Stomach (tissue), 8 donors: ENCODE measurements at regions not wholly inside any gene's neighbourhood (a gene's known extent, or its start where the extent isn't known, plus 50 kb on each side); places are given as distances from the start of the nearest gene placed in this dataset.

Source experiments
- DNase-seq, 2 donors: peaks; one replicate each; pipeline versions ENCODE4 v3.0.0 to v3.0.0-alpha.2; 2013 to 2019
- H3K27ac ChIP-seq, 5 donors: fragments of 200-600 bp in 4 of 5; sonication (generic) in 4 of 5; one replicate each; pipeline ENCODE4 v1.5.1; 2013 to 2019; ENCODE audit warnings: mild to moderate bottlenecking in 1 of 5, moderate library complexity in 1 of 5
- H3K27me3 ChIP-seq, 3 donors: fragments of 200-600 bp; sonication (generic); one replicate each; pipeline ENCODE4 v1.5.1; 2017 to 2019; ENCODE audit warnings: mixed run types in 1 of 3
- H3K36me3 ChIP-seq, 4 donors: fragments of 200-600 bp; sonication (generic); 1 replicate in 3 of 4; 2 replicates in 1 of 4; pipeline ENCODE4 v1.5.1; 2016 to 2019
- H3K4me1 ChIP-seq, 4 donors: fragments of 200-600 bp; sonication (generic); one replicate each; pipeline ENCODE4 v1.5.1; 2016 to 2019
- H3K4me3 ChIP-seq, 4 donors: fragments of 200-600 bp; sonication (generic) in 3 of 4; one replicate each; pipeline ENCODE4 v1.5.1; 2016 to 2019; ENCODE audit warnings: mild to moderate bottlenecking in 1 of 4
- H3K9me3 ChIP-seq, 4 donors: fragments of 200-600 bp; sonication (generic); one replicate each; pipeline ENCODE4 v1.5.1; 2016 to 2019
- EP300 ChIP-seq: sonication (generic); formaldehyde crosslinking; IDR thresholded peaks from one replicate; pipeline ENCODE4 v1.6.1; 2017; ENCODE audit warnings: antibody characterized with exemption
- POLR2A ChIP-seq, 4 donors: fragments of 450-650 bp; IDR thresholded peaks; one replicate each; pipeline ENCODE4 v1.6.1; 2016; ENCODE audit warnings: antibody characterized with exemption in 4 of 4, control low read depth in 2 of 4, mild to moderate bottlenecking in 1 of 4, moderate library complexity in 1 of 4
- POLR2AphosphoS5 ChIP-seq, 3 donors: sonication (generic); formaldehyde crosslinking; IDR thresholded peaks; one replicate each; pipeline ENCODE4 v1.6.1; 2016; ENCODE audit warnings: antibody characterized with exemption in 3 of 3
- WGBS, 5 donors: extraction: QIAGEN DNeasy Blood & Tissue Kit in 3 of 5; methylation state at CpG; one replicate each; pipeline versions ENCODE4 v1.1.5 to v1.1.7; 2013 to 2018; 5-methylcytosine and 5-hydroxymethylcytosine counted together
- intact Hi-C: fragments of 100-400 bp; cut with DNase I; formaldehyde crosslinking; loops from one replicate; pipeline ENCODE4 v1.15.1; 2023; ENCODE audit warnings: low total_unique reads
- TF ChIP-seq, protein P1 (sequence below), 7 experiments: fragments of 450-650 bp in 4 of 7; fragments of 200-600 bp in 3 of 7; sonication (generic) in 3 of 7; IDR thresholded peaks; one replicate each; pipeline ENCODE4 v1.5.1; 2016 to 2019; ENCODE audit warnings: antibody characterized with exemption in 7 of 7, control low read depth in 2 of 7, mild to moderate bottlenecking in 1 of 7
- donor health status: healthy with polysubstance abuse.
- donor health status: Bipolar disorder and iron deficiency.
- donor health status: healthy.

DNA sequence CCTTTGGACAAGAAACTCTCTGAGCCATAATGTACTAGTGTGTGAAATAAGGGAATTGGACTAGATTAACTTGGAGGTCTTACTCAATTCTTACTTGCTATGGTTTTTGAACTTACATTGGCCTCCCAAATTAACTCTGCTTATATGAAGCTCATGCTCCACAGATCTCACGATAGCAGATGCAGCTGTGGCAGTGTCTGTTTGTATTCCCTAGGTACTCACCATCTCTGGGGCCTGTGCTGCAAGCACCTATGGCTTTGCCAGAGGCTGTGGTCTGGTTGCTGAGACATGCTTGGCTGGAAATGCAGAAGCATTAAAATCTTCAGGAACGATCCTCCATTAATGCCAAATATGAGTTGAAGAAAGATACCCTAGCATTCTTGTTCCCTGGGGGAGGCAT is 112.8 kb downstream of the MSL3 start:
- Histone ChIP-seq H3K27me3 (peaks cover 0 to 5% (median 0%) of the 10 kb centered on the region in 3 donors), H3K4me1 (no peaks in the 10 kb centered on the region), H3K27ac (no peak overlapping the region), H3K9me3 (no peaks in the 10 kb centered on the region), H3K36me3 (no peaks in the 10 kb centered on the region), H3K4me3 (no peak overlapping the region)
- no peak for DNase-seq
- 71 to 86% (median 85%) methylated on average over 2 of the region's 2 CpGs for WGBS, 5 donors
- intact Hi-C loops: no loop called here
- TF ChIP-seq EP300: no peak

DNA sequence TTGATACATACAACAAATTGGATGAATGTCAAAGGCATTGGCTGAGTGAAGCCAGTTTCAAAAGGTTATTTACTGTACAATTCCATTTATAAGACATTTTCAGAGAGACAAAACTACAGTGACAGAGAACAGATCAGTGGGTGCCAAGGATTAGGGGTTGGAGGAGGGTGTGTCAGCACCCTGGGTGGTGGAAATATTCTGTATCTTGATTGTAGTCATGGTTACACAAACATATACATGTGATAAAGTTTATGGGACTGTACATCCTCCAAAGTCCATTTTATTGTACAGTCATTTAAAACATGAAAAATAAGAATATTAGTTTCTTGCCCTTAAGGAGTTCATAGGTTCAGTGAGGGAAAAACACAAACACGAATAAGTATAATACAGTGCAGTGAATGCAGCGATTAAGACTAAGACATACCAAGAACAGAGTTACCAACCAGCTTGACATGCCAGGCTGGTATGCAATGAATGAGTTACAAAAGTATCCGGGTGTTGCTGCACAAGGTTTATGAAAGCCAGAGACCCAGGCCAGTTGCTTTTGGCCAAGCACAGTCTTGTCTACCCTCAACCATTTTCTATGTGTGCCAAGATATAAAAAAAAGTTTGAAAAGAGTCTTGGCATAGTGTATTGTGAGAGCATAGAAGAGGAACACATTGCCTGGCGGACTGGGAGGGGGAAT is 123.6 kb downstream of the MSL3 start:
- Histone ChIP-seq H3K27ac (no peak overlapping the region), H3K9me3 (no peaks in the 10 kb centered on the region)
- WGBS, 5 donors: 67 to 86% (median 71%) methylated on average over 4 of the region's 4 CpGs

DNA sequence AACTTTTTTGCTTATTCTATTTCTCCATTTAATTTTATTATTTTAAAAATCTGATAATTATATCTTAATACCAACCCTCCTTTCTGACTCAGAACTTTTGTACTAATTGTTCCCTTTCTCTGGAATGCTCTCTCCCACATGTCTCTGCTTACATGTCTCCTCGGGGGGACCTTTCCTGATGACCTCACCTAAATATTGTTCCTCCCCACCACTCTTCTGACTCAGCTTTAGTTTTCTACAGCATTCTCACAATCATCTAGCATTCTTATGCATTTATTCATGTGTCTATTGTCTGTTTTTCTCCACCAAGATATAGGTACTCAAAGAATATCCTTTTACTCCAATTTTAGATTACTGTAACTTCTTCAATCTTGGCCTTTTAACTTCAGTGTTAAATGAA is 128.7 kb downstream of the MSL3 start:
- no peak overlapping the region for H3K27ac ChIP-seq
- peaks cover 0 to 8% (median 4%) of the 10 kb centered on the region in 4 donors for H3K9me3 ChIP-seq
- H3K4me1 ChIP-seq: no peaks in the 10 kb centered on the region
- H3K4me3 ChIP-seq: no peak overlapping the region
- WGBS, 5 donors: 50 to 80% (median 54%) methylated on average over 1 of the region's 1 CpG
- H3K36me3 ChIP-seq: no peaks in the 10 kb centered on the region
- H3K27me3 ChIP-seq: no peaks in the 10 kb centered on the region
- no peak for DNase-seq
- intact Hi-C loops: no loop called here
- TF ChIP-seq EP300 (no peak), POLR2A (IDR thresholded peaks at IDR 0.05) (no peak), POLR2AphosphoS5 (IDR thresholded peaks at IDR 0.05) (no peak)
- TF ChIP-seq, protein P1, sequence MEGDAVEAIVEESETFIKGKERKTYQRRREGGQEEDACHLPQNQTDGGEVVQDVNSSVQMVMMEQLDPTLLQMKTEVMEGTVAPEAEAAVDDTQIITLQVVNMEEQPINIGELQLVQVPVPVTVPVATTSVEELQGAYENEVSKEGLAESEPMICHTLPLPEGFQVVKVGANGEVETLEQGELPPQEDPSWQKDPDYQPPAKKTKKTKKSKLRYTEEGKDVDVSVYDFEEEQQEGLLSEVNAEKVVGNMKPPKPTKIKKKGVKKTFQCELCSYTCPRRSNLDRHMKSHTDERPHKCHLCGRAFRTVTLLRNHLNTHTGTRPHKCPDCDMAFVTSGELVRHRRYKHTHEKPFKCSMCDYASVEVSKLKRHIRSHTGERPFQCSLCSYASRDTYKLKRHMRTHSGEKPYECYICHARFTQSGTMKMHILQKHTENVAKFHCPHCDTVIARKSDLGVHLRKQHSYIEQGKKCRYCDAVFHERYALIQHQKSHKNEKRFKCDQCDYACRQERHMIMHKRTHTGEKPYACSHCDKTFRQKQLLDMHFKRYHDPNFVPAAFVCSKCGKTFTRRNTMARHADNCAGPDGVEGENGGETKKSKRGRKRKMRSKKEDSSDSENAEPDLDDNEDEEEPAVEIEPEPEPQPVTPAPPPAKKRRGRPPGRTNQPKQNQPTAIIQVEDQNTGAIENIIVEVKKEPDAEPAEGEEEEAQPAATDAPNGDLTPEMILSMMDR (IDR thresholded peaks at IDR 0.05): no peak

More for the DNA sequence above, 123.6 kb downstream of the MSL3 start:
- H3K36me3 ChIP-seq: no peaks in the 10 kb centered on the region
- H3K4me3 ChIP-seq: no peak overlapping the region
- TF ChIP-seq POLR2AphosphoS5 (IDR thresholded peaks at IDR 0.05): no peak
- no peak for TF ChIP-seq EP300
- TF ChIP-seq, protein P1 (IDR thresholded peaks at IDR 0.05): no peak
- no peak for TF ChIP-seq POLR2A (IDR thresholded peaks at IDR 0.05)
- intact Hi-C loops: no loop called here
- DNase-seq: no peak
- no peaks in the 10 kb centered on the region for H3K27me3 ChIP-seq
- H3K4me1 ChIP-seq: no peaks in the 10 kb centered on the region

DNA sequence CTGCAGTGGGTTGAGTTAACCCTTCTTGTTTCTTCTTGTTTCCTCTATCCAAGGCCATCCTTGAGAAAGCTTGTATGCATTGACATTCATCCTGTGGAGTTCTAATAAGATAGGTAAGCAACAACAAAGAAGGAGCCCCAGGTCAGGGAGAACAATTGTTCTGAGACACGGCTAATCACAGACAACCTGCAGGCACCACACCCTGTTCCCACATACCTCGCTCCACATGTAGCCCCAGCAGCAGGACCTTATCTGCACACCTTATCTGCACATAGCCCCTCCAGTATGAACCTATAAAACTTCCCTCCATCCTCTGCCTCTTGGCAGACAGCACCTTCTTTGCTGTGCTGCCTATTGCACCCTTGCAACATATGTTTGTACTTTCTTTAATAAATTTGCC is 129.1 kb downstream of the MSL3 start:
- H3K36me3 ChIP-seq: no peaks in the 10 kb centered on the region
- WGBS, 5 donors: 22 to 64% (median 60%) methylated on average over 1 to 2 of the region's 2 CpGs
- H3K27me3 ChIP-seq: no peaks in the 10 kb centered on the region
- no peak overlapping the region for H3K27ac ChIP-seq
- intact Hi-C loops: no loop called here
- no peak for DNase-seq
- no peak overlapping the region for H3K4me3 ChIP-seq
- peaks cover 0 to 8% (median 4%) of the 10 kb centered on the region in 4 donors for H3K9me3 ChIP-seq
- TF ChIP-seq POLR2AphosphoS5 (IDR thresholded peaks at IDR 0.05) (no peak), EP300 (no peak), POLR2A (IDR thresholded peaks at IDR 0.05) (no peak)
- TF ChIP-seq, protein P1 (IDR thresholded peaks at IDR 0.05): no peak
- H3K4me1 ChIP-seq: no peaks in the 10 kb centered on the region

DNA sequence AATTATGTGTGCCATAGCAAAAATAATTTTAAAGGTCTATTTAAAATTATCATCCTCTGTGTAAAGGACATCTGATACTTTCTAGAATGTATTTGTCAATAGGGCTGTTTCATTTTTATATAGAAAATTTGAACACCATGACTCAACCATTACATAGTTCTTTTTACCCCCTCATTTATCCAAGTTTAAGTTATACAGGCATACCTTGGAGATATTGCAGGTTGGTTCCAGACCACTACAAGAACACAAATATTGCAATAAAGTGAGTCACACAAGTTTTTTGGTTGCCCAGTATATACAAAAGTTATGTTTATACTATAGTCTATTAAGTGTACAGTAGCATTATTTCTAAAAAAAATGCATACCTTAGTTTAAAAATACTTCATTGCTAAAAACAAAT is 130.4 kb downstream of the MSL3 start:
- TF ChIP-seq, protein P1 (IDR thresholded peaks at IDR 0.05): no peak
- TF ChIP-seq EP300 (no peak), POLR2AphosphoS5 (IDR thresholded peaks at IDR 0.05) (no peak), POLR2A (IDR thresholded peaks at IDR 0.05) (no peak)
- DNase-seq: no peak
- Histone ChIP-seq H3K4me1 (no peaks in the 10 kb centered on the region), H3K27me3 (no peaks in the 10 kb centered on the region), H3K36me3 (no peaks in the 10 kb centered on the region), H3K27ac (no peak overlapping the region), H3K9me3 (peaks cover 0 to 8% (median 4%) of the 10 kb centered on the region in 4 donors), H3K4me3 (no peak overlapping the region)
- intact Hi-C loops: no loop called here
